GM19035 (cell line): ENCODE measurements at regions not wholly inside any gene's neighbourhood (a gene's known extent, or its start where the extent isn't known, plus 50 kb on each side); places are given as distances from the start of the nearest gene placed in this dataset.
"Not testable (repeated sequence)": the region's sequence is repeated elsewhere in the genome, so short reads cannot be mapped to it uniquely, and the experiment has no call there.

Experiments used
- ATAC-seq: cut with Tn5 transposase; IDR thresholded peaks from one replicate; pipeline ENCODE4 v1.9.1; 2021; ENCODE audit not compliant: unreplicated experiment

DNA sequence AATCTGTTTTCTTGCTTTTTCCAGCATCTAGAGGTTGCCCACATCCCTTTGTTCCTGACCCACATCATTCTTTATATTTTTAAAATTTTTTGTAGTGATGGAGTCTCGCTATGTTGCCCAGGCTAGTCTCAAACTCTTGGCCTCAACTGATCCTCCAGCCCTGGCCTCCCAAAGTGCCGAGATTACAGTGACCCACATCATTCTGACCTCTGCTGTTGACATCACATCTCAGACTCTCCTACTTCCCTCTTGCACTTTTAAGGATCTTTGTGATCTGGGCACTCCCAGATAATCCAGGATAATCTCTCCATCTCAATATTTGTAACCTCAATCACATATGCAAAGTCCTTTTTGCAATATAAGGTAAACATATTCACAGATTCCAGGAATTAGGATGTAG, 266.6 kb downstream of the MEX3B start:
- ATAC-seq = no peak

- ATAC-seq = no peak
These were observed 268.3 kb downstream of the MEX3B start for GRCh38 chr15:81777546-81777945.

- ATAC-seq = no peak
These were observed 268.8 kb downstream of the MEX3B start for GRCh38 chr15:81776976-81777375.

DNA sequence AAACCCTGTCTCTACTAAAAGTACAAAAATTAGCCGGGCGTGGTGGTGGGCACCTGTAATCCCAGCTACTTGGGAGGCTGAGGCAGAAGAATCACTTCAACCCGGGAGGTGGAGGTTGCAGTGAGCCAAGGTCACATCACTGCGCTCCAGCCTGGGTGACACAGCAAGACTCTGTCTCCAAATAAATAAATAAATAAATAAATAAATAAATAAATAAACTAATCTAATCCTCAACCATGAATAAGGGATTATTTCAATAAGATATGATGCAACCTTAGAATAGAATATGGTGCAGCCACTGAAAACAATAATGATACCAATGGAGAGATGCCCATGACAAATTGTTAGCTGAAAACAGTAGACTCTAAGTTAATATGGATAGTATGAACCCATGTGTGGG, 270.0 kb downstream of the MEX3B start:
- ATAC-seq = not testable (repeated sequence)

DNA sequence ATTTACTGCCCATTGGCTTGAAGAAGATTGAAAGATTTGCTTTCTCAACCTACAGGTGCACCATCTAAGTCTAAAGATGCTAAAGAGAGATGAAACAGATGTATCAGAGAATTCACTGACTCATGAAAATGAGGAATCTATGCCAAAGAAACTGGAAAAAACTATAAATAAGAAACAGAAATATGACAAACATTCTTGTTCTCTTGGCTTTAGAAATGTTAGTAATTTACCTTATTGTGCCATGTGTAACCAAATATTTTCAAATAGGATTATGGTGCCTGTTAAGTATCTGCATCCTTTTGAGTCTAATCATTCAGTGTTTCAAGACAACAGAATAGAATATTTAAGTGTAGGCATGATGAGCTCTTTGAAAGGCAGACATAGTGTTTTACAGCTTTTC, 271.5 kb downstream of the MEX3B start:
- ATAC-seq = no peak

- no peak for ATAC-seq
These were observed 277.0 kb downstream of the MEX3B start for GRCh38 chr15:81768773-81769172.

DNA sequence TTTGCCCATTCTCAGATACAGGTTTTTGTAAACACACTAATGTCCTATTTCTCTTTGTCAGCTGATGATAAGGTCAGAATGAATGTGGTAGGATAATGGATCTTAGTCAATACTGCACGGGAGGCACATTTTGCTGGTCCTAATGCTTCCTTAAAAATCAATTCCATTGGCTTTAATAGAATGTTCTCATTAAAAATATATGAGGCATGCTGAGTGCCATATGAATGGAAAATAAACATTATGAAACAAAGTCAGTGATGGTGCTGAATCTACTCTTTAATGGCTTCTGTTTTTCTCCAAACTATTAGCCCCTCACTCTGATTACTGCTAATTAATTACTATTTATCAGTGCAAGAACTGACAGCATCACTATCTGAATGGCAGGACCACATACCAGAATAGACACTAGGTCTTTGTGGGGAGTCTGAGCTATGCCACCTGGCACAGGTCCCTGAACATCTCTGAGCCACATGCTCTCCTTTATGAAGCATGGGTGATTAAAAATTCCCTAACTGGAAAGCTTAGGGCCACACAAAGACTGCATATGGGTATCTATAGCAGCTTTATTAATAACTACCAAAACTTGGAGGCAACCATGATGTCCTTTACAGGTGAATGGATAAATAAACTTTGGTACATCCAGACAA, 278.9 kb downstream of the MEX3B start:
- no peak for ATAC-seq

DNA sequence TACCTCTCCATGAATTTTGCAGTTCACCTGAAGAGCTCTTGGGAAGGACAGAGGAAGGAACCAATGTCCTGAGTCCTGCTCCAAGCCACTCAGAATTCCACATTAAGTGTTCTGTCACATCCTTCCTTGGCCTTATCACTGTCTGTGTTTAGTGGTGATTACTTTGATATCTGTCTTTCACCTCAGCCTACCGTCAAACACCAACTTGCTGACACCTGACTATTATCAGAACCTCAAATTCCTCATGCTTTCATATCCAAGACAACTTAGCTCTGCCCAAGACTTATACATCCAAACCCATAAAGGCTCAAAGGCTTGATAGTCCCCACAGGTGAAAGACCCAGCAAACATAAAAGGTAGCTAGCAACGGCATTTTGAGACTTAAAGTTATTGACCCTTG, 280.0 kb downstream of the MEX3B start:
- ATAC-seq = no peak

- no peak for ATAC-seq
These were observed 282.5 kb downstream of the MEX3B start for GRCh38 chr15:81763304-81763703.

DNA sequence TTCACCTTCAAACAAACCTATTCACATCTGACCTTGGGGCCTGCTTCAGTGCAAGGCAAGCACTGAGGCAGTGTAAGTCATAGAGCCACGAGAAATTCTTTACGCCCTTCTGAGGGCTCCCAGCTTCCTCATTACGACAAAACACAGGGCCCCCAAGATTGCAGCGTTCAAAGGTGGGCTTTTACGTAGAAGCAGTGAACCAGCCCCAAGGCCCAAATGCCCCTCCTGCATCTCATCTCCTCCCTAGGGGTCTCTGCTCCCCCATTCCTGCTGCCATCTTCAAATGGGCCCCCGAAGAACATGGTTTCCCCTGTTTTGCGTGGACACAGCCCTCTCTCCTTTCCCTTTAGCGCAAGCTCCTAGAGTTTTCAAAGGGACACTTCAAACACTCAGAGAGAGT, 285.1 kb downstream of the MEX3B start:
- no peak for ATAC-seq

GRCh38 chr15:81758818-81759284, 287.0 kb downstream of the MEX3B start:
- no peak for ATAC-seq

GRCh38 chr15:81755626-81756025, 290.2 kb downstream of the MEX3B start:
- no peak for ATAC-seq

- no peak for ATAC-seq
These were observed 291.7 kb downstream of the MEX3B start for GRCh38 chr15:81754078-81754477.

- ATAC-seq = no peak
These were observed 292.8 kb downstream of the MEX3B start for GRCh38 chr15:81752974-81753373.

DNA sequence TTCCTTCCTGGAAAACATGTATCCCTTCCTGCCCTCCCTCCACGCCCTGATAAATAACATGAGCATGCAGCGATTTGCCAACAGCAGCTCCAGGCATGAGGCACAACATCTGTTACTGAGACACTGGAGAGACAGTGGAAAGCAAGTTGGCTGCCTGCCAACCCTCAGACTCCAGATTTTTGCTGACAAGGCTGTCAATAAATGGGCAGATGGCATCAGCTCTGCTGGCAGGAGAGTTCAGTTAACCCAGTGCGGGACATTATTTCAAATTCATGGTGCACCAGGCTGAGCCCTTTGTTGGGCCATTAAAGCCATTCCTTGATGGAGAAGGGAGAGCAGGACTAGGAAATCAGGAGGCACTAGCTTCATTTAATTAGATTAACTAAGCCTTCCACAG, 293.3 kb downstream of the MEX3B start:
- ATAC-seq = no peak

GRCh38 chr15:81751816-81752545, 293.8 kb downstream of the MEX3B start:
- ATAC-seq = no peak

- ATAC-seq = no peak
These were observed 294.6 kb downstream of the MEX3B start for GRCh38 chr15:81751256-81751655.

DNA sequence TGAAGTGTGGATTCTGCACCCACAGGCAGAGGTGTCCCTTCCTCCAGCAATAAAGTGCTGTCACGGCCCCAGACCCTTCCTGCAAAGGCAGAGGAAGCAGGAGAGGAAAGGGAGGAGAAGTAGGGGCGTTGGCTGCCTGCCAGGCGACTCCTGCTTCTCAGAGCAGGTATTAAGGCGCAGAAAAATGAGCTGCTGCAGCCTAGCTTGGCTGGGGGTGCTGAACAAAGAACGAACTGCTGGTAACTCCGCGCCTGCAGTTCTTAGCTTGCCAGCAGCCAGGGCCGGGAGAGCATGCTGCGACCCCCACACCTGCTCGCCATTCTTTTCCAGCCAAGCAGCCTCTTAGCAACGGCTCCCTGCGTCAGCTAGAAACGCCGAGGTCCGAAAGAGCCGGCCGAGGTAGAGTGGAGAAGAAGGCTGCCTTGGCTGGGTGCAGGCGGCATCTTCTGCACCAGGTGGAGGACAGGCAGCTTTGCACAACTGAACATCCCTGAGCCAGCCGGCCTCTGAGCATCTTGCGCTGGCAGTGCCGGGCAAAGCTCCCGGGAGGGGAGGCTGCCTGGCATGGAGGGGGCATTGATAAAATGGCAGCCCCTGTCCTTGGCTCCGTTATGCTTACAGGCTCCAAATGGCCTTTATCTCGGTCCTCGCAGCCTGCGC, 296.0 kb downstream of the MEX3B start:
- ATAC-seq = no peak

DNA sequence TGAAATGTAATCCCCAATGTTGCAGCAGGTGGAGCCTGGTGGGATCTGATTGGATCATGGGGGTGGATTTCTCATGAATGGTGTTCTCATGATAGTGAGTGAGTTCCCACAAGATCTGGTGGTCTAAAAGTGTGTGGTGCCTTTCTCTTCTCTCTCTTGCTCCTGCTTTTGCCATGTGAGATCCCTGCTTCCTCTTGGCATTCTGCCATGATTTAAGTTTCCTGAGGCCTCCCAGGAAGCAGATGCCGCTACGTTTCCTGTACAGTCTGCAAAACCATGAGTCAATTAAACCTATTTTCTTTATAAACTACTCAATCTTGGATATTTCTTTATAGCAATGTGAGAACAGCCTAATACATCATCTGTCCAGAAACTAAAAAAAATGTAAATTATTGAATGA, 298.3 kb downstream of the MEX3B start:
- ATAC-seq = no peak

- no peak for ATAC-seq
These were observed 298.8 kb downstream of the MEX3B start for GRCh38 chr15:81747026-81747425.

GRCh38 chr15:81744364-81744763, 301.5 kb downstream of the MEX3B start:
- ATAC-seq = no peak

DNA sequence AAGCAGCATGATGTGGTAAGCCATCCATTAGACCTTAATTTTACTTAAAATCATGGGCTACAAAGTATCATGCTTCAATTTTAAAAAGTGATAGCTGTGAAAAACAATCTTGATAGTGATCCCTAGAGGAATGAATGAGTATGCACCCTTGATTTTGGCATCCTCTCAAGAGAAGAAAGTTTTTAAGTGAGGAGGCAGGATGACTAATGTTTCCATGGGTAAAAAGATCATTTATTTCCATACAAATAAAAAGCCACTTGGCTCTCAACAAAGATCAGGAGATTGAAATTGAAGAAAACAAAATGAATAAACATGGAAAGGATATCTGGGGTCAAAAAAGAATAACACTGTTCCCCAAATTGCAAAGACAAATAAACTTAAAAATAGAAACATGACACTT, 305.4 kb downstream of the MEX3B start:
- no peak for ATAC-seq
